GM23248 (cell line): ENCODE measurements at regions not wholly inside any gene's neighbourhood (a gene's known extent, or its start where the extent isn't known, plus 50 kb on each side); places are given as distances from the start of the nearest gene placed in this dataset.

Experiments
- DNase-seq: peaks from one replicate; pipeline ENCODE4 v3.0.0-alpha.2; 2015
- H2AFZ ChIP-seq: fragments of 200-600 bp; sonication (generic); 2 replicates; pipeline ENCODE4 v1.6.1; 2016; ENCODE audit warnings: antibody characterized with exemption
- H3F3A ChIP-seq: fragments of 200-600 bp; sonication (generic); 2 replicates; pipeline ENCODE4 v1.6.1; 2016; ENCODE audit warnings: mild to moderate bottlenecking, antibody characterized with exemption, mixed run types; ENCODE audit not compliant: insufficient read depth
- H3K27ac ChIP-seq: fragments of 200-600 bp; sonication (generic); 2 replicates; pipeline ENCODE4 v1.5.1; 2016; ENCODE audit warnings: mild to moderate bottlenecking
- H3K27me3 ChIP-seq: fragments of 200-600 bp; sonication (generic); replicated peaks from 2 replicates; pipeline ENCODE4 v1.6.1; 2016; ENCODE audit warnings: mild to moderate bottlenecking; ENCODE audit not compliant: insufficient read depth
- H3K36me3 ChIP-seq: fragments of 200-600 bp; sonication (generic); 2 replicates; pipeline ENCODE4 v1.6.1; 2016; ENCODE audit warnings: low read depth, mild to moderate bottlenecking
- H3K4me1 ChIP-seq: fragments of 200-600 bp; sonication (generic); 2 replicates; pipeline ENCODE4 v1.6.1; 2016; ENCODE audit warnings: mild to moderate bottlenecking; ENCODE audit not compliant: insufficient read depth
- H3K4me2 ChIP-seq: fragments of 200-600 bp; sonication (generic); one replicate; pipeline ENCODE4 v1.6.1; 2016; ENCODE audit warnings: mild to moderate bottlenecking; ENCODE audit not compliant: unreplicated experiment
- H3K4me3 ChIP-seq: fragments of 200-600 bp; sonication (generic); 2 replicates; pipeline ENCODE4 v1.5.1; 2016; ENCODE audit warnings: mild to moderate bottlenecking
- H3K79me2 ChIP-seq: fragments of 200-600 bp; sonication (generic); 2 replicates; pipeline ENCODE4 v1.6.1; 2016; ENCODE audit warnings: mild to moderate bottlenecking; ENCODE audit not compliant: insufficient read depth
- H3K9ac ChIP-seq: fragments of 200-600 bp; sonication (generic); 2 replicates; pipeline ENCODE4 v1.6.1; 2016; ENCODE audit warnings: mild to moderate bottlenecking
- H3K9me2 ChIP-seq: fragments of 200-600 bp; sonication (generic); 2 replicates; pipeline ENCODE4 v1.6.1; 2016; ENCODE audit warnings: mixed run types, mild to moderate bottlenecking, moderate library complexity; ENCODE audit not compliant: insufficient read depth
- H3K9me3 ChIP-seq: fragments of 200-600 bp; sonication (generic); one replicate; pipeline ENCODE4 v1.6.1; 2017; ENCODE audit warnings: low read depth
- H4K20me1 ChIP-seq: fragments of 200-600 bp; sonication (generic); 2 replicates; pipeline ENCODE4 v1.6.0; 2016; ENCODE audit not compliant: insufficient read depth
- EZH2 ChIP-seq: fragments of 200-600 bp; sonication (generic); IDR thresholded peaks from 2 replicates; pipeline ENCODE4 v1.6.1; 2018; ENCODE audit warnings: antibody characterized with exemption, mild to moderate bottlenecking; ENCODE audit not compliant: insufficient read depth, poor library complexity, severe bottlenecking
- EZH2phosphoT487 ChIP-seq: fragments of 200-600 bp; sonication (generic); IDR thresholded peaks from 2 replicates; pipeline ENCODE4 v1.6.1; 2018; ENCODE audit warnings: antibody characterized with exemption, moderate library complexity, mild to moderate bottlenecking, low read depth; ENCODE audit not compliant: insufficient read depth
- WGBS, 2 experiments: methylation state at CpG; one replicate each; pipeline ENCODE4 v1.1.6; 2015 to 2017; ENCODE audit warnings: low lambda C conversion rate in 2 of 2, low coverage in 1 of 2; ENCODE audit errors: missing lambda C conversion rate in 2 of 2; 5-methylcytosine and 5-hydroxymethylcytosine counted together
- in situ Hi-C: fragments of 300-500 bp; cut with MboI; formaldehyde crosslinking; loops from 2 replicates; pipeline ENCODE4 v1.15.0; 2020

DNA sequence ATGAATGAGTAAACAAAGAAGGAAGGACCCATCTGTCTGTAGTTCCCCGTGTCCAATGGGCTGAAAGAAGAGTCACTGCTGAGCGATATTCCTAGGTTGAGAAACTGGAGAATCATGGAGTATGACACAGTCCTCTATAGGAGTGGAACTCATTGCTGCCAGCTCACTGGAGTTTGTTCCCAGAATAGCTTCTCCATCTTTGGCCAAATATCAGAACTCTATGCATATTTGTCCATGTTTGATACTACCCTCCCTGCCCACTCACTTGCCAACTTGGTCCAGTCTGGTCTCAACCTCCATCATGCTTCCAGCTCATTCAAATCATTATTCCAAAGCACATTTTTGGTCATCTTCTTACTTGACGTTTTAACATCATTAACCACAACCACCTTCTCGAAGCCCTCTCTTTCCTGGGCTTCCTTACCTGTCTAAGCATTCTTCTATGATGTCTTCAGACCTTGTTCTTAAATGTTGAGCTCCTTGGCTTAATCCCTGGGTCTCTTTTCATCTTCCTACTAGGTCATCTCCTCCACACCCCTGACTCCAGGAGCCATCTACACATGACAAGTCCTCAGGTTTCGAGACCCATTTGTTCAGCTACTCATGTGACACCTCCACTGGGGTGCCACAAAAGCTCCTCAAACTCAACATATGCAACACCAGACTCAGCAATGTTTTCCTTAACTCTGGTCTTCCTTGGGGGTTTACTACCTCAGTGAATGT is 221.6 kb downstream of the MYCN start:
- Histone ChIP-seq H4K20me1 (no peaks in the 10 kb centered on the region), H3K36me3 (no peaks in the 10 kb centered on the region), H3K27ac (no peak overlapping the region), H3K4me2 (no peak overlapping the region), H3K27me3 (no peaks in the 10 kb centered on the region), H3F3A (no peaks in the 10 kb centered on the region), H3K4me3 (no peak overlapping the region), H3K79me2 (no peaks in the 10 kb centered on the region), H3K9me2 (no peaks in the 10 kb centered on the region), H2AFZ (no peak overlapping the region), H3K4me1 (no peaks in the 10 kb centered on the region), H3K9ac (no peak overlapping the region), H3K9me3 (no peaks in the 10 kb centered on the region)
- TF ChIP-seq EZH2phosphoT487 (no peak), EZH2 (no peak)
- in situ Hi-C loops, result no loop called here
- 19 to 26% methylated on average over 5 of the region's 5 CpGs for WGBS, 2 experiments
- no peak for DNase-seq

DNA sequence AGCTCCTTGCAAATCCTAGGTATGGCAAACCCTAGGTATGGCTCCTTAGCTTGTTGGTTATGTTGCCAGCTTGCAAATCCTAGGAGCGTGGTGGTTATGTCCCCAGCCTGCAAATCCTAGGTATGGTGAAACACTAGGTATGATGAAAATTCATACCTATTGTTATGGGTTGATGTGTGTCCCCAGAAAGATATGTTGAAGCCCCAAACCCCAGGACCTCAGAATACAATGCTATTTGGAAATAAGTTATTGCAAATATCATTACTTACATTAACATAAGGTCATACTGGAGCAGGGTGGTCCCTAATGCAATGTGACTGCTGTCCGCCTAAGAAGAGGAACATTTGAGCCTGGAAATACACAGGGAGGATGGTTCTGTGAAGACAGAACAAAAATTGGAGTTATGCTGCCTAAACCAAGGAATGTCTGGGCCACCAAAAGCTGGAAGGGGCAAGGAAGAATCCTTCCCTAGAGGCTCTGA is 220.8 kb downstream of the MYCN start:
- H3K79me2 ChIP-seq, result no peaks in the 10 kb centered on the region
- H2AFZ ChIP-seq, result no peak overlapping the region
- whole genome bisulfite sequencing, 2 experiments, result 3 to 8% methylated on average over 2 of the region's 2 CpGs
- H3F3A ChIP-seq, result no peaks in the 10 kb centered on the region
- H3K4me3 ChIP-seq, result no peak overlapping the region
- in situ Hi-C loops, result no loop called here
- no peaks in the 10 kb centered on the region for H3K36me3 ChIP-seq
- H3K27me3 ChIP-seq, result no peaks in the 10 kb centered on the region
- no peaks in the 10 kb centered on the region for H3K9me3 ChIP-seq
- no peak for DNase-seq
- H3K27ac ChIP-seq, result no peak overlapping the region
- no peaks in the 10 kb centered on the region for H4K20me1 ChIP-seq
- TF ChIP-seq EZH2 (no peak), EZH2phosphoT487 (no peak)
- no peaks in the 10 kb centered on the region for H3K4me1 ChIP-seq
- no peak overlapping the region for H3K9ac ChIP-seq
- H3K9me2 ChIP-seq, result no peaks in the 10 kb centered on the region
- H3K4me2 ChIP-seq, result no peak overlapping the region

DNA sequence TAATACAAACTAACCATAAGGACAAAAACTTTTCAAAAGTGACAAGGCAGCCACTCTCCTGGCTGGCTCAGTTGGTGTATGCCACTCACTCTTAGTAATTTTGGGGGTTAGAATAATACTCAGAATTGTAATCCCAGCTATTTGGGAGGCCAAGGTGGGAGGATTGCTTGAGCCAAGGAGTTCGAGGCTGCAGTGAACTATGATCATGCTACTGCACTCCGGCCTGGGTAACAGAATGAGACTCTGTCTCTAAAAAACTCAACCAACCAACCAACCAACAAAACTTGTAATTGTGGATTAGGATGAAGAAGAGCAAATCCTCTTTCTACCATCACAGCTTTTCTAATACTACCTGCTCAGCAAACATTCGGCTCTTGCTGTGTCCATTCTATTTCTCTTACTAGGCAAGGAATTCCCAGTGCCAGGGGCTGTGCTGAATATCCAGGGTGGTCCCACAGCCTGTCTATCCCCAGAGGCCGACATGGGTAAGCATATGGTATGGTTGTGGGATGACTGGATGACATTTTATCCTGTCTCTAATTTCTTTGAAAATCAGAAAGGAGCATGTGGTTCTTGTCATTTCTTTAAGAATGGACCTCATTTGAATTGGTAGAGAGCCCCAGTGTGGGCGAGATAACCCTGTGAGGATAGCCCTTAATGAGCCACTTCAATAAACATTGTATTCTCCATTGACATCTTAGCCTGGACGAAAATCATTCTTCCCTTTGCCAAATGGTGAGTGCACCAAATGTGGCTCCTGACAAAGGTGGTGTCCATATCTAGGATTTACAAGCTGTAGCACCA is 220.1 kb downstream of the MYCN start:
- no peaks in the 10 kb centered on the region for H4K20me1 ChIP-seq
- no peaks in the 10 kb centered on the region for H3F3A ChIP-seq
- no peaks in the 10 kb centered on the region for H3K79me2 ChIP-seq
- no peak for DNase-seq
- H3K4me2 ChIP-seq, result no peak overlapping the region
- no peaks in the 10 kb centered on the region for H3K4me1 ChIP-seq
- no peaks in the 10 kb centered on the region for H3K36me3 ChIP-seq
- no peak overlapping the region for H2AFZ ChIP-seq
- no peaks in the 10 kb centered on the region for H3K27me3 ChIP-seq
- no peaks in the 10 kb centered on the region for H3K9me3 ChIP-seq
- no peak overlapping the region for H3K4me3 ChIP-seq
- in situ Hi-C loops, result no loop called here
- H3K27ac ChIP-seq, result no peak overlapping the region
- no peaks in the 10 kb centered on the region for H3K9me2 ChIP-seq
- TF ChIP-seq EZH2 (no peak), EZH2phosphoT487 (no peak)
- WGBS, 2 experiments, result 17 to 19% methylated on average over 6 of the region's 6 CpGs
- no peak overlapping the region for H3K9ac ChIP-seq

DNA sequence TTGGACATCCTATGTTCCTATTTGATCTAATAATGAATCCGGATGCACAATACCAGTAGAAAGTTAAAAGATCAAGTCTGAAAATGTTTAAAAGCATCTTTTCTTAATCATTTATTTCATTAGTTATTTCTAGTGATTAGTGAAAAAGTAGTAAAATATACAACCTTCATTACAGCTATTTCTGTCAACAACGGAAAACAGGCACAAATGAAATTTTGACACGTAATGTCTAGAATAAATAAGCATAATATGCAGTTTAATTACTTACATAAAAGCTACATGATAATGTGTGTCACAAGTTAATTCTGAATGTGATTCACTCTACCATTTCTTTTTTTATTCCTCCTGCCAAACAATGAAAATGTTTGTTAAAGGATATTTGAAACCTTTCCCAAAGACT is 216.1 kb downstream of the MYCN start:
- Histone ChIP-seq H3K27ac (no peak overlapping the region), H3K36me3 (no peaks in the 10 kb centered on the region), H2AFZ (no peak overlapping the region), H3K79me2 (no peaks in the 10 kb centered on the region), H3K9ac (no peak overlapping the region), H3K27me3 (no peaks in the 10 kb centered on the region), H3K4me3 (no peak overlapping the region), H4K20me1 (no peaks in the 10 kb centered on the region), H3K4me1 (no peaks in the 10 kb centered on the region), H3F3A (no peaks in the 10 kb centered on the region), H3K9me3 (no peaks in the 10 kb centered on the region), H3K9me2 (no peaks in the 10 kb centered on the region), H3K4me2 (no peak overlapping the region)
- in situ Hi-C loops, result no loop called here
- no peak for DNase-seq
- 24 to 36% methylated on average over 3 of the region's 3 CpGs for WGBS, 2 experiments
- TF ChIP-seq EZH2, result no peak
